AG20443 (cell line): ENCODE measurements at regions not wholly inside any gene's neighbourhood (a gene's known extent, or its start where the extent isn't known, plus 50 kb on each side); places are given as distances from the start of the nearest gene placed in this dataset.

Source experiments
- DNase-seq: peaks from one replicate; pipeline ENCODE4 v3.0.0; 2012; ENCODE audit warnings: low spot score, mixed read lengths

DNA sequence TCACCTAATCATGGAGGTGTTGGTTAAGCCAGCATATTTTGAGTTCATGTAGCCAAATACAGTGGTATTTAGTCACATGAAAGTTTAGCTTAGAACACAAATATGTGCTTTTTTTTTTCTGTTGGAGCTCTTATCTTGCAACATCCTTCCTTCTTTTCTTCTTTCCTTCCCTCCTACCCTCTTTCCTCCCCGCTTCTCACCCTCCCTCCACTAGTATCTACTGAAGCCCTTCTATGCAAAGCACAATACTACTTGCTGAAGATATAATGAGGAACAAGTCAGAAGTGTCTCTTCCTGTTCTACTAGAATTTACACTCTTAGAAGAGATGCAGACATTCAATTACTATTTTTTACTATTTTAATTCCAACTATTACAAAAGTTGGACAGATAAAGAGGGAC, 105.0 kb upstream of the ITGA4 start:
- DNase-seq, result no peak

- DNase-seq, result peak; percentile 85
Measured at GRCh38 chr2:181354626-181355025, 102.6 kb upstream of the ITGA4 start.

- no peak for DNase-seq
Measured at GRCh38 chr2:181356526-181357130, 100.6 kb upstream of the ITGA4 start.

DNA sequence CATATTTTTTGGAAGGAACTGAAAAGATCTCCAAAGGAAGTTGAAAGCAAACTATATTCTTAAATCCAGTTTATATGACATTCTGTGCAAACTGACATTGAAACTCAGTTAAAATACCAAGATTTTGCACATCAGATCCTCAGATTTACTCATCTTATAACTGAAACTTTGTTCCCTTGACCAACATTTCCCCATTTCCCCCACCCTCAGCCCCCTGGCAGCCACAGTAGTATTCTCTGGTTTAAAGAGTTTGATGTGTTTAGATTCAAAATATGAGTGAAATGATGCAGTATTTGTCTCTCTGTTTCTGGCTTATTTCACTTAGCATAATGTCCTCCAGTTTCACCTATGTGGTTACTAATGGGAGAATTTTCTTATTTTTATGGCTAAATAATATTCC, 99.2 kb upstream of the ITGA4 start:
- DNase-seq, result no peak

DNA sequence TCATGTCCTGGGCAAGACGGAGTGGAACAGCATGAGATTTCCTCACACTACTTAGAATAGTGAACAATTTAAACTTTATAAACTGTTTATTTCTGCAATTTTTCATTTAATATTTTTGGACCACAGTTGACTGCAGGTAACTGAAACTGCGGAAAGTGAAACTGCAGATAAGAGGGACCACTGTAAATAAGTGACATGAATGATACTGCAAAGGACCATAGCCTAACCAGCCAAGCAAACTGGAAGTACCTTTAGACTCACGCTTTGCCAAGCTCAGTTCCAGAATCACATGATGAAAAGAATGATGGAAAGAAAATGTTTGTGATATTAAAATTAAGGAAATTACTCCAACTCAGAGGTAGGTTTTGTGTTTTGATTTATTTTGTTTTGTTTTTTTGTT, 94.6 kb upstream of the ITGA4 start:
- DNase-seq, result no peak

GRCh38 chr2:181363164-181363563, 94.0 kb upstream of the ITGA4 start:
- no peak for DNase-seq

DNA sequence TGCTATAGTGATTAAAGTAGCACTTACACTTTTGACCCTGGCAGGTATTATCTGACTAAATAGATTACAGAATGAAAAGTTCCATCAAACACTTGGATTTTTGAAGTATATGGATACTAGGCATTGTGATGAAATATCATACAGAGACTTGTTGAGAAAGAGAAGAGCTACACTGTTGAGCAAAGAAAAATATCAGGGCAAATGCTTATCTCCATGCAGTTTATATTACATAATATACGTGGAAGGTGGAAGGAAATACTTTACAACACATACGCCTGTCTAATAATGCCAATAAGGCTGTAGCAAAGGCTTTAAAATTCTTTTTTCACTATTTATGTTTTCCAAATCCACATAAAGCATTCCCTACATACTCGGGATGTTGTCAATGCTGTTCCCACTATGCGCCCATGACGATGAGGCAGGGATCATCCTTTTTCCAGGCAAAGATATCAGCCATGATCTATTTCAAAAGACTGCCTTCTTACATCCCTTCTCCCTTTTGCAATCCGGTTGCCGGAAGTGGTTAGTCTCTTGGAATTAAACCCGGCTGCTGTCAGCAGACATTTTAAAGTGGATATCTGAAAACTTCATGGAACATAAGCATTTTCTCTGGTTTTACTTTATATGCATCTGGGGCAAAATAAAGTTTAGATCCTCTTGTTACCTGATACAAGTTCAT, 92.6 kb upstream of the ITGA4 start:
- DNase-seq, result peak; percentile 22

DNA sequence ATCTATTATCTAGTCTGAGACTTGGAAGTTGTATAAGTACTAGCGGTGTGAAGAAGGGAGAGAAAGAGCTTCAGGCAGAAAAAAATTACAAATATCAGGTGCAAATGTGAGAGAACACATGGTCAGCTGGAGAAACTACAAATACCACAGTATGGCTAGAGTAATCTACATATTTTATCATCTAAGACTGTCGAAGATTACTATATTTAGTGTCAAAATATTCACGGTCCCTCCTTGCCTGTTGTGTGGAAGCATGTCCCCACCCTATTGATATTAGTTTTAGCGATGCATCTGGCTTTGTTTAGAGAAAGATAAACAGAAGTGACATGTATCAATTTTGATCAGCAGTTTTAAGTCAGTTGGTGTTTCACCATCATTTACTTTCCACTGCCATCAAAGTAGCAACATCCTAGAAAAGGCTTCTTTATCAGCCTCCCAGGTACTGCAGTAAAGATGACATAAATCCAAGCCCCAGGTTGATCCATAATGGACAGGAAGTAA, 90.5 kb upstream of the ITGA4 start:
- DNase-seq, result no peak

- DNase-seq, result no peak
Measured at GRCh38 chr2:181367411-181367810, 89.8 kb upstream of the ITGA4 start.

- no peak for DNase-seq
Measured at GRCh38 chr2:181367906-181368435, 89.2 kb upstream of the ITGA4 start.

- no peak for DNase-seq
Measured at GRCh38 chr2:181370126-181370525, 87.1 kb upstream of the ITGA4 start.

DNA sequence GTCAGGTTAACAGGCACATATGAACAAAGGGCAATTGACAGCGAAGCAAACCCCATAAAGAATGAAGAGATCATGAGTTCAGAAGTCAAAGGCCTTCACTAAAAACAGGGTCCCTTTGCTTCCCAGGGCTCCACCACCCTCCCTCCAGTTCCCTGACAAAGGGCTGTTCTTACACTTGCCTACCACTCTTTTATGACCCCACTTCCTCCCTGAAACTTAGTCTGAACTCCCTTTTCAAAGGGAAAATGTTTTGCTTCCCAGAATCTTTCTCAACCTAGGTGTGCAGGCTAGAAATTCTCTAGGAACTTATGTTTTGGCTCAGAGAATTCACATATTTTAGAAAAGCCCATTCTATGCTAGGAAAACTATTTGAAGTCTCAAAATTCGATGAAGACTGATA, 86.0 kb upstream of the ITGA4 start:
- DNase-seq, result no peak

- peak; percentile 72 for DNase-seq
Measured at GRCh38 chr2:181371782-181372645, 85.2 kb upstream of the ITGA4 start.

GRCh38 chr2:181372646-181373040, 84.5 kb upstream of the ITGA4 start:
- no peak for DNase-seq

GRCh38 chr2:181374781-181375675, 82.2 kb upstream of the ITGA4 start:
- peak; percentile 65 for DNase-seq

- no peak for DNase-seq
Measured at GRCh38 chr2:181376442-181376841, 80.7 kb upstream of the ITGA4 start.

- DNase-seq, result no peak
Measured at GRCh38 chr2:181376999-181377398, 80.2 kb upstream of the ITGA4 start.

- no peak for DNase-seq
Measured at GRCh38 chr2:181378491-181378890, 78.7 kb upstream of the ITGA4 start.

DNA sequence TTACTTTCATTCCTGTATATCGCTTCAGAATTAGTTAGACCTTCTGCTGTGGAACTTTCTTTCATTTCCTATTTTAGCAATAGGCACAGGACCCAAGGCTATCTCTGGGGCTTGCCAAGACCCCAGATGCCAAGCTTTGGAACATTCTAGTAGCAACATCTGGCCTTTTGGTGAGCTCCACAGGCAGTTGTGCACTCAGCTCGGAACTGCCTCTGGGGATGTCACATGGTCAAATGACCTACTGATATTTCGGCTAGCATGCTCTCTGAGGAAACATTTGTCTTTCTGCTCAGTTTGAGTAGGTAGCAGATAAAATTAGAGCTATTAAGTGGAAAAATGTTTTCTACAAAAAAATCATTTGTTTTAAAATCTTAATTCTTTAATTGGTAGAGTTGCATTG, 76.6 kb upstream of the ITGA4 start:
- peak; percentile 18 for DNase-seq

DNA sequence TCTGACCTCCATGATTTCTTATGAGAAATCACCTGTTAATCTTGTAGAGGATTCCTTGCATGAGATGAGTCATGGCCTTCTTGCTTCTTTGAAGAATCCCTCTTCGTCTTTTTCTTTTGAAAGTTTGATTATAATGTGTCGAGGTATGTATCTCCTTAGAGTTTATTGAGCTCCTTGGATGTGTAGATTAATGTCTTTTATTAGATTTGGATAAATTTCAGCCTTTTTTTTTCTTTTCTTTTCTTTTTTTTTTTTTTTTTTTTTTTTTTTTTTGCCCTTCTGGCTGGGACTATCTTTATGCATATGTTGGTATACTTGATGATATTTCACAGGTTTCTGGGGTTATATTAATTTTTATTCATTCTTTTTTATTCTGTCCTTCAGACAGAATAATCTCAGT, 72.3 kb upstream of the ITGA4 start:
- DNase-seq, result no peak

- DNase-seq, result no peak
Measured at GRCh38 chr2:181389524-181389923, 67.7 kb upstream of the ITGA4 start.

DNA sequence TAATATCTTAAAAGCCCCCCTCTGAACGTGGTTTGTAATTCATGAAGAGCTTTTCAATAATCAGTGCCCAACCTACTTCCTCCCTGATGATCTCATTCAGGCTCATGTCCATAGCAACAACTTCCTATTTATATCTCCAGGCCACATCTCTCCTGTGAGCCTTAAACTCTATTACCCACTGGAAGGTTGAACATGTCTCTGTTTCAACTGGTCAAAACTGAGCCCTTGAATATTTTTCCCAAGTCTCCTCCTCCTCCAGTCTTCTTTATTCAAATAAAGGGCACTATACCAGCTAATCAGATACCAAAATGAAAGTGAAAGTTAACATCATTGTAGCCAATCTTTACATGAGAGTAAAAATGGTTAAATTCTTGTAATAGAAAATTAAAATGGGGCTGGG, 63.7 kb upstream of the ITGA4 start:
- peak; percentile 77 for DNase-seq
